HCT116 (cell line): ENCODE measurements at regions not wholly inside any gene's neighbourhood (a gene's known extent, or its start where the extent isn't known, plus 50 kb on each side); places are given as distances from the start of the nearest gene placed in this dataset.

Experiments used
- ELF1 ChIP-seq: IDR thresholded peaks from 2 replicates; pipeline ENCODE4 v1.6.1; 2012; ENCODE audit warnings: low read depth, borderline replicate concordance
- FOSL1 ChIP-seq: IDR thresholded peaks from 2 replicates; pipeline ENCODE4 v1.6.1; 2012; ENCODE audit warnings: low read depth
- POLR2A ChIP-seq: IDR thresholded peaks from 2 replicates; pipeline ENCODE4 v1.7.0; 2011; ENCODE audit warnings: borderline replicate concordance; ENCODE audit not compliant: insufficient read depth, insufficient read length; ENCODE audit errors: extremely low read depth
- POLR2AphosphoS5 ChIP-seq: IDR thresholded peaks from 2 replicates; pipeline ENCODE4 v1.6.1; 2011; ENCODE audit warnings: mild to moderate bottlenecking, low read depth, low read length, moderate library complexity
- RAD21 ChIP-seq: IDR thresholded peaks from 2 replicates; pipeline ENCODE4 v1.6.1; 2012; ENCODE audit warnings: low read depth, mild to moderate bottlenecking
- SIN3A ChIP-seq: IDR thresholded peaks from 2 replicates; pipeline ENCODE4 v1.6.1; 2012; ENCODE audit warnings: low read depth
- SP1 ChIP-seq: IDR thresholded peaks from 2 replicates; pipeline ENCODE4 v1.6.1; 2012; ENCODE audit warnings: low read depth
- TCF7L2 ChIP-seq: IDR thresholded peaks from 2 replicates; pipeline ENCODE4 v1.7.0; 2011; ENCODE audit warnings: borderline replicate concordance, inconsistent platforms; ENCODE audit not compliant: insufficient read depth, insufficient read length; ENCODE audit errors: extremely low read depth
- YY1 ChIP-seq: IDR thresholded peaks from 2 replicates; pipeline ENCODE4 v1.6.1; 2011; ENCODE audit warnings: low read length, low read depth, moderate library complexity, mild to moderate bottlenecking; ENCODE audit not compliant: insufficient replicate concordance; ENCODE audit errors: extremely low read depth
- TF ChIP-seq, protein P1 (sequence below), 3 experiments: fragments of 200-600 bp in 1 of 3; sonication (generic) in 1 of 3; IDR thresholded peaks in 2 of 3; conservative IDR thresholded peaks in 1 of 3; 2 replicates each; pipeline ENCODE4 v1.5.1; 2012 to 2017; ENCODE audit warnings: low read depth in 2 of 3, low read length in 2 of 3, antibody characterized with exemption in 1 of 3, borderline replicate concordance in 1 of 3, control low read depth in 1 of 3, mild to moderate bottlenecking in 1 of 3, mixed read lengths in 1 of 3, mixed run types in 1 of 3, moderate library complexity in 1 of 3; ENCODE audit not compliant: insufficient read depth in 1 of 3
- TF ChIP-seq, protein P2 (sequence below): IDR thresholded peaks from 2 replicates; pipeline ENCODE4 v1.6.1; 2012

DNA sequence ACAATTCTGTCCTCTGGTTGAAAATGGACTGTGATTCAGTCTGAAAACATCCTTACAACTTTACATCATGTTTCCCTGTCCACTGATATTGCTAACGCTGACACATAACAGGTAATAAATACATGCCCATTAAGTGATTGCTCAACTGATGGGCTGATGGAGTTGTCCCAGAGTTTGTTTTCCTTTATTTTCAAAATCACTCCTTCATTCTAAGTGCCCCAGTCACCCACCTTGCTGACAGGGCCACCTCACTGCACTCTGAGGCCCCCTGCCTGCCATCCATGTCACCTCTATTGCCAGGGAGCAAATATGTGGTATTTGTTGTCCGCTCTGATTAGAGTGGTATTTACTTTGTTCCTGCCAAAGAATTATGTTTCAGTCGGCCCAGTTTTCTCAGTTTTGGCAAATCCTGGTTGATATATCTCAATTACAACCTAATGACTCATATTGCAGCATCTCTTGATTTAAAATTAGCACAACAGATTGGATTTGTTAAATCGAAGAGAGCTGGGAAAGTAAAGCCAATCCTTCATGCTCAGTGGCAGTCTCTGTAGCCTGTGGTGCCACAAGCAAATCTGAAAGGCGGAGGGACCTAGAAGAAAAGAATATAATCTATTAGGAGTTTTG, 105.1 kb downstream of the RDH14 start:
- TF ChIP-seq, protein P1, sequence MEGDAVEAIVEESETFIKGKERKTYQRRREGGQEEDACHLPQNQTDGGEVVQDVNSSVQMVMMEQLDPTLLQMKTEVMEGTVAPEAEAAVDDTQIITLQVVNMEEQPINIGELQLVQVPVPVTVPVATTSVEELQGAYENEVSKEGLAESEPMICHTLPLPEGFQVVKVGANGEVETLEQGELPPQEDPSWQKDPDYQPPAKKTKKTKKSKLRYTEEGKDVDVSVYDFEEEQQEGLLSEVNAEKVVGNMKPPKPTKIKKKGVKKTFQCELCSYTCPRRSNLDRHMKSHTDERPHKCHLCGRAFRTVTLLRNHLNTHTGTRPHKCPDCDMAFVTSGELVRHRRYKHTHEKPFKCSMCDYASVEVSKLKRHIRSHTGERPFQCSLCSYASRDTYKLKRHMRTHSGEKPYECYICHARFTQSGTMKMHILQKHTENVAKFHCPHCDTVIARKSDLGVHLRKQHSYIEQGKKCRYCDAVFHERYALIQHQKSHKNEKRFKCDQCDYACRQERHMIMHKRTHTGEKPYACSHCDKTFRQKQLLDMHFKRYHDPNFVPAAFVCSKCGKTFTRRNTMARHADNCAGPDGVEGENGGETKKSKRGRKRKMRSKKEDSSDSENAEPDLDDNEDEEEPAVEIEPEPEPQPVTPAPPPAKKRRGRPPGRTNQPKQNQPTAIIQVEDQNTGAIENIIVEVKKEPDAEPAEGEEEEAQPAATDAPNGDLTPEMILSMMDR (IDR thresholded peaks at IDR 0.05 in 2 of 3, conservative IDR thresholded peaks at IDR 0.05 in 1 of 3; ENCODE audit: borderline replicate concordance in 1 of 3, insufficient read depth in 1 of 3, low read depth in 2 of 3, low read length in 2 of 3) = peak in 2 of 3 experiments; percentile 51; a peak in 4 of 6 replicates
- TF ChIP-seq POLR2A (no peak), POLR2AphosphoS5 (no peak), SP1 (no peak), SIN3A (no peak), RAD21 (0 out of 2 replicates have a peak, but pooled peaks have one; percentile 10), ELF1 (no peak), FOSL1 (no peak), TCF7L2 (no peak), YY1 (no peak)
- TF ChIP-seq, protein P2, sequence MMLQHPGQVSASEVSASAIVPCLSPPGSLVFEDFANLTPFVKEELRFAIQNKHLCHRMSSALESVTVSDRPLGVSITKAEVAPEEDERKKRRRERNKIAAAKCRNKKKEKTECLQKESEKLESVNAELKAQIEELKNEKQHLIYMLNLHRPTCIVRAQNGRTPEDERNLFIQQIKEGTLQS = no peak
